HG02884 (cell line): ENCODE measurements at regions not wholly inside any gene's neighbourhood (a gene's known extent, or its start where the extent isn't known, plus 50 kb on each side); places are given as distances from the start of the nearest gene placed in this dataset.
"Not testable (repeated sequence)": the region's sequence is repeated elsewhere in the genome, so short reads cannot be mapped to it uniquely, and the experiment has no call there.

Experiments used
- ATAC-seq: cut with Tn5 transposase; IDR thresholded peaks from one replicate; pipeline ENCODE4 v1.9.1; 2021; ENCODE audit warnings: mild to moderate bottlenecking, moderate library complexity; ENCODE audit not compliant: unreplicated experiment

- ATAC-seq = no peak
Observed at GRCh38 chr7:55261386-55261770, 103.8 kb upstream of the LANCL2 start.

GRCh38 chr7:55265328-55265727 is 99.8 kb upstream of the LANCL2 start:
- ATAC-seq = not testable (repeated sequence)

DNA sequence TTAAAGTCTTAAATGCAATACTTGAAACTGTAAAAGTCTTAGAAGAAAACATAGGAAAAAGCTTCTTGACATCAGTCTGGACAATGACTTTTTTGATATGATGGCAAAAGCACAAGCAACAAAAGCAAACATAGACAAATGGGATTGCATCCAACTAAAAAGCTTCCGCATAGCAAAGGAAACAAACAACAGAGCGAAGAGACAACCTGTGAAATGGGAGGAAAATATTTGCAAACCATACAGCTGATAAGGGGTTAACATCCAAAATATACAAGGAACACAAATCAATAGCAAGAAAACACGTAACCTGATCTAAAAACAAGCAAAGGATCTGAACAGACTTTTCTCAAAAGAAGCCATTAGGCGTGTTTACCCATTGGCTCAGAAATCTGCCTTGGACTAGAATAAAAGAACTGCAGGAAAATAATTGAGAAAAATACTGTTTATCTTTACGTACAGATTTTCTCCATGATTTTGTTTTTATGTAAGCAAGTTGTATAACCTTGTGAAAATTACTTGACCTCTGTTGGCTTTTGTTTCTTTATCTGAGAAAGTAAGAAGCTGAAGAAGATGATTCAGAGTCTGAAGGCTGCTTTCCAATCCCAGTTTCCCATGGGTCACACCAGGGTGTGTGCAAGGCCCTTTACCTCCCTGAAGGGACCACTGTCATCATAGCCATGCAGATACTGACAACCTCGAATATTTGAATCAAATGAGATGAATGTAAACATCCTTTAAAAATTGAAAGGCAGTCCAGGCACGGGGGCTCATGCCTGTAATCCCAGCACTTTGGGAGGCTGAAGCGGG is 99.1 kb upstream of the LANCL2 start:
- no peak for ATAC-seq

GRCh38 chr7:55271069-55271626 is 94.0 kb upstream of the LANCL2 start:
- ATAC-seq = no peak

DNA sequence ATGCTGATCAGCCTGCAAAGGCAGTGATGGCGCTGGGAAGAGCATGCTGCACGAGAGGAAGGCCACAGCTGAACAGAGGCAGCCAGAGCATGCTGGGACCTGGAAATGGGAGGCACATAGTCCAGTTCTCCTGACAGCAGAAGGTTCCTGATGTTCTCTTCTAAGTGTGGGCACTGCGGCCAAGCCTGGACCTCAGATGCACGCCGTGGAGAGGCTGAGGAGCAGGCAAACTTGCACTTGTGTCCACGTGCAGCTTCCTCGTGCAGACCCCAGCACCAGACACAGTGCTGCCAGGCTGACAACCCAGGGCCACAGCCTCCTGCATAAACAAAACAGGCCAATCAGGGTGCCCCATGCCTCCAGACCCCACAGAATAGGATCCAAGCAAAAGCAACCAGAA is 93.5 kb upstream of the LANCL2 start:
- ATAC-seq = no peak

DNA sequence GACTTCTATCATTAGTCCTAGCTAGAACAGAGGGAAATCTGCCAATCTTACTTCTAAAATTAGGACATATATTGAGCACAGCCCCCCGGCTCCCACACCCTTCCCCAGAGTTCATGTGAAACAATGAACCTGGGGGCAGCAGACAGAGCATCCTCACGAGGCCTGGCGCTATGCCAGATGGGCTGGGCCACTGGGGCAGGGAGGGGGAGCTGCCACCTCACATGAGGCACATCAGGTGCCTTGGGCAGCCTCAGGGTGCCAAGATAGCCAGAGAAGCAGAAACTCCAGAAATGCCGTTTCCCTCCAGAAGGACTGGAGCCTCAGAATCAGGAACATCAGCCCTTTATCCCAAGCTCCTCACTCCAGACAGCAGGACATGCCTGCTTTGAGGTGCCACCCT is 92.8 kb upstream of the LANCL2 start:
- no peak for ATAC-seq

DNA sequence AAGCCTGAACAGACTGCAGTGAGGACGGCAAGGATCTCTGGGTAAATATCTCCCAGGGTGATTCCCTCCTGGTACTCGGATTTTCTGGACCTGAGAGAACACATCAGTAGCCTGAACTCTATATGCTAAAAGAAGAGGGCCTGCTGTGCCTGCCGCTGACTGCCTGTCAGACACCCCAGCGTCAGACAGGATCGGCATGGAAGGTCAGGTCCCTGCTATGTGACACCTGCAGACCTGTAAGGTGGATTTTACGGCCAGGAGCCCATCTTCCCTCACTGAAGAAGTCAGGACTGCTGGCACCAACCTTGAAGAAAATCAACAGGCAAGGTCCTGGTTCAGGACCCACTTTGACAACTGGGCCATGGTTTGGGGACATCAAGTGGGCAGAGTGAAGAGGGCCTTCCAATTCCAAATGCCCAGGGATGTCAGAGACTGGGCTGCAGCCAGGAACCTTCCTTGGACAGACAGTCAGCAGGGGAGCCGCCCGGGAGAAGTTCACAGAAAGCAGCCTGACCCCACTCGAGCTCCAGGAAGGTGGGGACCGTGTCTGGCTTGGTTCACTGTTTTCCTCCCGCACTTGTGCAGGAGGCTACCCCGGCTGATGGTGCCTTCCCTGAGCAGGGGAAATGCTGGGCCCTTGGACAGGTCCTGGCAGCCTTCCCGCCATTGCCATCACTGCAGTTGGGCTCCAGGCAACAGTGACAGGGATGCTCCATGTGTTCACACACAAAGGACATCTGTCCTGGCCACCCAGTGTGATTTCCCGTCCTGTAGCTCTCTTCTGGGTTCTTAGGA is 91.8 kb upstream of the LANCL2 start:
- no peak for ATAC-seq

DNA sequence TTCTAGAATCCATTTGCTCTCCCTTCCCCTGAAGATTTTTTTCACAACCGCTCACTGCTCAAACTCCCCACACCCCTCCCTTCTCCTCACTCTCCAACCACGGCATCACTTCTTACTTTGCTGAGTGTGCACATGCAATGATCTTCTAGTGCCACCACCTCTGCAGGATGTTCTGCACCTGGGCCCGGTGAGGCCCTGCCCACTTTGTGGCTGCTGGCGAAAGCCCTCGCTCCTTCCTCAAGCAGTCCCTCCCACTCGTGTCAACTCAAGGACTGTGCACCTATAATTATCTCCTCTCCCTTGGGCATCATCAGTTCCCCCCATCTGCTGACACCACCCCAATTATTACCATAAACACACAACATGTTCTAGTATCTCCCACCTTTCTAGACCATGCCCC is 91.0 kb upstream of the LANCL2 start:
- ATAC-seq = no peak

GRCh38 chr7:55275291-55276200 is 89.6 kb upstream of the LANCL2 start:
- no peak for ATAC-seq

DNA sequence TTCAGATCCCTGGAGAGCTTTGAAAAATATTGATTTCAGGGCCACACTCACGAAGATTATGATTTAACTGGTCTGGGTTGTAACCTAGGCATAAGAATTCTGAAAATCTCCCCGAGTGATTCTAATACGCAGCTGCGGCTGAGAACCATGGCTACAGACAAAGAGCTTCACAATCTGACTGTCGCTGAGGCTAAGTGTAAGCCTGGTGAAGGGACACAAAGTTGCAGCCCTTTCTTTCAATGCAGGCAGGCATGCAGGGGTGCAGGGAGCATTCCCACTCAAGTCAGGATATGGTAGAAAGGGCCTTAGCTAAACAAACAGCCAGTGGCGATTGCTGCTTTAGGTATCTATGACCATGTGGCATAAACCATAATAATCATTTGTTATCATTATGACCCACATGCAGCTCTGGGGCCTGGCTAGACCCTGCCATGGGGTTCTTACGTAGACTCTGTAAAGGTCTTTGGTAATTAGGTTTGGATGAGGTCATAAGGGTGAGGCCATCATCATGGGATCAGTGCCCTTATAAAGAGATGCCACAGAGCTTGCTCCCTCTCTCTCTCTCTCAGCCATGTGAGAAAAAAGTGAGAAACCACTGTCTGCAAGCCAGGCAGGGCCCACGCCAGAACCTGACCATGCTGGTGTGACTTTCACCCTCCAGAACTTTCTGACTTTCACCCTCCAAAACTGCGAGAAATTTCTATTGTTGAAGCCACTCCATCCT is 88.4 kb upstream of the LANCL2 start:
- no peak for ATAC-seq

- no peak for ATAC-seq
Observed at GRCh38 chr7:55277916-55278315, 87.2 kb upstream of the LANCL2 start.

DNA sequence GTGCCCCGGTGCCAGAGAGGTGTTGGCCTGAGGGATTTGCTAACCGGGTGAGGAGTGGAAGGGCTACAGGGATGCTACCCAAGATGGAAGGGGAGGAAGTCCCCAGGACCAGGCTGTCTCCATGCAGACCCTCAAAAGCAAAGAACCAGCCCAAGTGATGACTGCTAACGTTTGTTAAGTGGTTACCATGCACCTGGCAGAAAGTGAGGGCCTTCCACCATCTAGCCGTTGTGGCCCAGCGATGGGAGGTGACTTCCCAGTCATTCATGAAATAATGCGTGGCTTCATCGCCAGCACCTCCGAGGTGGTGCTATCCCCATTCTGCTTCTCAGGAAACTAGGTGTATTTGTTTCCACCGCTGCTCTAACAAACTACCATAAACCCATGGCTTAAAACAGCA is 86.8 kb upstream of the LANCL2 start:
- ATAC-seq = no peak

- no peak for ATAC-seq
Observed at GRCh38 chr7:55279080-55279845, 85.9 kb upstream of the LANCL2 start.

GRCh38 chr7:55280031-55280454 is 85.1 kb upstream of the LANCL2 start:
- ATAC-seq = peak; percentile 93

DNA sequence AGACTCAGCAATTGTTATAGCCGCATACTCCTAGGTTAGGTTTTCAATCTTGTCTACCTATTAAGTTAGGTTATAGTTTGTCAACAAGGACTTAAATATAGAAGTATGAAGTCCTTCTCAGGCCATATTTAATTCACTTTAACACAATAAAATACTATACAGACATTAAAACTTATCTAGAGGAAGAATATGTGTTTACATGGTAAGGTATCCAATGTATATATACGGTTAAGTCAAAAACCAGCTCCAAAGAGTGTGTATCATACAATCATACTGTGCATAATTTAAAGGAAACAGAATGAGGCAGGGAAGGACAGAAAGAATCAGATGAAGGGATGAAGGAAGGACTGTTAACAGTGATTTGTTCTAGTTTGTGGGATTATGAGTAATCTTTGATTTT is 79.5 kb upstream of the LANCL2 start:
- no peak for ATAC-seq

DNA sequence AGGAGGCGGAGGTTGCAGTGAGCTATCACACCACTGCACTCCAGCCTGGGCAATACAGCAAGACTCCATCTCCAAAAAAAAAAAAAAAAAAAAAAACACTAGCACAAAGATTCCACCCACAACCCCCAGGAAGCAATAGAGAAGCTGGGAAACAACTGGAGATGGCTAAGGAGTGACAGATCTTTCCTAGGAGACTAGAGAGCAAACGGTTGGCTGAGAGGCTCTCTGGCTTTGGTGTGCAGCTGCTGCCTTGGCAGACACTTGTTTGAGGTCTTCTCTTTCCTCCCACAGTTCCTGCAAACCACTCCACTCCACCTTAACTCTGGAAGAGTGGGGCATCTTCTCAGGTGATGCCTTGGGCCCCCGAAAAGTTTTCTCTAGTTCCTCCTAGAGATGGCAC is 78.5 kb upstream of the LANCL2 start:
- ATAC-seq = no peak

GRCh38 chr7:55288070-55288824 is 76.9 kb upstream of the LANCL2 start:
- no peak for ATAC-seq

DNA sequence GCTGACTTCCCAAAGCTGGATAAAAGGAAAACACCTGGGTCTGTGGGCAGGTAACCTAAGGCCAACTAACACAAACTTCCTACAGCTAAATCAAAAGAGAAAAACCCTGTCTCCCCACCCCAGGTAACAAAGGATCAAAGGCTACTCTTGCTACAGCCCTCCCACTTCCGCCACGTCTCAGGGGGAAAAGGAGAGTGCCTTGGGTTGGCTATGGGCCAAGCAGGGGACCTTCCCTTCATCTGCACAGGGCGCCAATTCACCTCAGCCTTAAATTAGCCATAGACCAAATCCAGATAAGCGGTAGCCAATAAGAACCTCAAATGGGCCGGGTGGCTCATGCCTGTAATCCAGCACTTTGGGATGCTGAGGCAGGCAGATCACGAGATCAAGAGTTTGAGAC is 69.1 kb upstream of the LANCL2 start:
- ATAC-seq = no peak
